Glomerular visceral epithelial cell (primary cell): ENCODE measurements at regions not wholly inside any gene's neighbourhood (a gene's known extent, or its start where the extent isn't known, plus 50 kb on each side); places are given as distances from the start of the nearest gene placed in this dataset.

ENCODE experiments used
- DNase-seq: peaks from one replicate; pipeline ENCODE4 v3.0.0-alpha.2; 2016; ENCODE audit errors: extremely low spot score

GRCh38 chr7:89926194-89926593 lies 228.1 kb upstream of the STEAP1 start:
- no peak for DNase-seq

- no peak for DNase-seq
Measured at GRCh38 chr7:89926701-89927100, 227.6 kb upstream of the STEAP1 start.

- no peak for DNase-seq
Measured at GRCh38 chr7:89927762-89928161, 226.5 kb upstream of the STEAP1 start.

GRCh38 chr7:89928451-89928850 lies 225.8 kb upstream of the STEAP1 start:
- no peak for DNase-seq

GRCh38 chr7:89934101-89934500 lies 220.2 kb upstream of the STEAP1 start:
- no peak for DNase-seq

- DNase-seq = no peak
Measured at GRCh38 chr7:89943525-89944050, 210.7 kb upstream of the STEAP1 start.

- DNase-seq = no peak
Measured at GRCh38 chr7:89958525-89959068, 195.7 kb upstream of the STEAP1 start.

- DNase-seq = no peak
Measured at GRCh38 chr7:89966067-89966664, 188.1 kb upstream of the STEAP1 start.

- no peak for DNase-seq
Measured at GRCh38 chr7:89975577-89975976, 178.7 kb upstream of the STEAP1 start.

GRCh38 chr7:89987665-89988064 lies 166.6 kb upstream of the STEAP1 start:
- DNase-seq = no peak

GRCh38 chr7:89988074-89988473 lies 166.2 kb upstream of the STEAP1 start:
- DNase-seq = no peak

GRCh38 chr7:89989454-89989853 lies 164.8 kb upstream of the STEAP1 start:
- no peak for DNase-seq

GRCh38 chr7:89994483-89994882 lies 159.8 kb upstream of the STEAP1 start:
- no peak for DNase-seq

GRCh38 chr7:89998554-89998953 lies 155.7 kb upstream of the STEAP1 start:
- DNase-seq = no peak

GRCh38 chr7:90005836-90006235 lies 148.4 kb upstream of the STEAP1 start:
- DNase-seq = no peak

GRCh38 chr7:90007001-90007654 lies 147.1 kb upstream of the STEAP1 start:
- no peak for DNase-seq

- DNase-seq = no peak
Measured at GRCh38 chr7:90007831-90008230, 146.4 kb upstream of the STEAP1 start.

GRCh38 chr7:90022213-90022612 lies 132.1 kb upstream of the STEAP1 start:
- DNase-seq = no peak

- no peak for DNase-seq
Measured at GRCh38 chr7:90025771-90026170, 128.5 kb upstream of the STEAP1 start.

- DNase-seq = no peak
Measured at GRCh38 chr7:90033850-90034249, 120.4 kb upstream of the STEAP1 start.

GRCh38 chr7:90053094-90053493 lies 101.2 kb upstream of the STEAP1 start:
- DNase-seq = no peak

GRCh38 chr7:90061077-90061476 lies 93.2 kb upstream of the STEAP1 start:
- DNase-seq = no peak

- no peak for DNase-seq
Measured at GRCh38 chr7:90064370-90064769, 89.9 kb upstream of the STEAP1 start.
